Mesothelial cell of epicardium (in vitro differentiated cells): ENCODE measurements at regions not wholly inside any gene's neighbourhood (a gene's known extent, or its start where the extent isn't known, plus 50 kb on each side); places are given as distances from the start of the nearest gene placed in this dataset.

Source experiments
- DNase-seq, 2 experiments: peaks; one replicate each; pipeline ENCODE4 v3.0.0; 2021; ENCODE audit warnings: low spot score in 2 of 2; ENCODE audit not compliant: unreplicated experiment in 2 of 2
- H3K27ac Mint-ChIP-seq: 2 replicates; pipeline ENCODE4 v1.8.0; 2021; ENCODE audit warnings: mixed read lengths
- H3K27me3 Mint-ChIP-seq: 2 replicates; pipeline ENCODE4 v1.8.0; 2021; ENCODE audit warnings: low read depth, mixed read lengths
- H3K36me3 Mint-ChIP-seq: 2 replicates; pipeline ENCODE4 v1.8.0; 2021; ENCODE audit warnings: mixed read lengths
- H3K4me1 Mint-ChIP-seq: 2 replicates; pipeline ENCODE4 v1.8.0; 2021; ENCODE audit warnings: mixed read lengths
- H3K4me3 Mint-ChIP-seq: 2 replicates; pipeline ENCODE4 v1.8.0; 2021; ENCODE audit warnings: mild to moderate bottlenecking, moderate library complexity, mixed read lengths
- H3K9me3 Mint-ChIP-seq: 2 replicates; pipeline ENCODE4 v1.8.0; 2021; ENCODE audit warnings: mixed read lengths
- TF ChIP-seq, protein P1 (sequence below): fragments of 200-600 bp; sonication (generic); IDR thresholded peaks from one replicate; pipeline ENCODE4 v1.5.0; 2021; ENCODE audit warnings: antibody characterized with exemption; ENCODE audit not compliant: unreplicated experiment

DNA sequence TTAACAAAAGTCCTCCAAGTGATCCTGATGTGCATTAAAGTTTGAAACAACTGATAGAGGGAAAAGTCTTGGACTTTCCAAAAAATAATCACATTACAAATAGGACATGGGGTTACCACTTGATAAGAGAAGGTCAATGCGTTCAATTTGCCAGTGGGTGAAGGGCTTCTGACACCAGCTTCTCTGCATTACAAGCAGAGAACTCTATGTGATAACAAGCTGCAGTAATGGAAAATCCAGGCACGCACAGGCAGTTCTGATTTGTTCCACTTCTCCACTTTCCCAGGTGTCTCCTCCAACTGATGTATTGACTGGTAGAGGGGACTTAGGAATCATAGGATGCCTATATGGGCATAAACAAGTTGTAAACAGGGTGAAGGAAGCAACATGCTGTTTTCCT, 234.0 kb upstream of the MGAT5 start:
- Mint-ChIP-seq H3K27ac (no peak overlapping the region), H3K36me3 (no peaks in the 10 kb centered on the region), H3K4me1 (no peaks in the 10 kb centered on the region), H3K4me3 (no peak overlapping the region), H3K27me3 (no peaks in the 10 kb centered on the region), H3K9me3 (no peaks in the 10 kb centered on the region)
- TF ChIP-seq, protein P1, sequence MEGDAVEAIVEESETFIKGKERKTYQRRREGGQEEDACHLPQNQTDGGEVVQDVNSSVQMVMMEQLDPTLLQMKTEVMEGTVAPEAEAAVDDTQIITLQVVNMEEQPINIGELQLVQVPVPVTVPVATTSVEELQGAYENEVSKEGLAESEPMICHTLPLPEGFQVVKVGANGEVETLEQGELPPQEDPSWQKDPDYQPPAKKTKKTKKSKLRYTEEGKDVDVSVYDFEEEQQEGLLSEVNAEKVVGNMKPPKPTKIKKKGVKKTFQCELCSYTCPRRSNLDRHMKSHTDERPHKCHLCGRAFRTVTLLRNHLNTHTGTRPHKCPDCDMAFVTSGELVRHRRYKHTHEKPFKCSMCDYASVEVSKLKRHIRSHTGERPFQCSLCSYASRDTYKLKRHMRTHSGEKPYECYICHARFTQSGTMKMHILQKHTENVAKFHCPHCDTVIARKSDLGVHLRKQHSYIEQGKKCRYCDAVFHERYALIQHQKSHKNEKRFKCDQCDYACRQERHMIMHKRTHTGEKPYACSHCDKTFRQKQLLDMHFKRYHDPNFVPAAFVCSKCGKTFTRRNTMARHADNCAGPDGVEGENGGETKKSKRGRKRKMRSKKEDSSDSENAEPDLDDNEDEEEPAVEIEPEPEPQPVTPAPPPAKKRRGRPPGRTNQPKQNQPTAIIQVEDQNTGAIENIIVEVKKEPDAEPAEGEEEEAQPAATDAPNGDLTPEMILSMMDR, result no peak
- DNase-seq, result no peak

DNA sequence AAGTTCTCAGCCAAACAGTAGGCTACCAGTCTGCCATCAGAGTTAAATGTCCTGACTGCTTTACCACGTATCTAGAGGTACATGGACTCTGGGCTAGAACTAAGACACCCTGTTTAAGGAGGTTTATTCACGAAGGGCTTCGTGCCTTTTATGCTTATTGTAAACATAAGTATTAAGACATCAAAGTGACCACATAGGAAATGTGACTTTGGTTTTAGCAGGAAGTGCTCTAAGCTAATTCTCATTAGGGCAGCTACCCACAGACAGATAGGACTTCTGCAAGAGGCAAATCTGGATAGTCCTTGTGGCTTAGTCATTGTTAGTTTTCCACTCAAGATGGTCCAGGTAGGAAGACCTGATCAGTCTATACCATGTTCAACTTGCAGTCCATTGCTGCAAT, 233.3 kb upstream of the MGAT5 start:
- TF ChIP-seq, protein P1, result no peak
- no peaks in the 10 kb centered on the region for H3K27me3 Mint-ChIP-seq
- DNase-seq, result no peak
- no peak overlapping the region for H3K4me3 Mint-ChIP-seq
- no peaks in the 10 kb centered on the region for H3K4me1 Mint-ChIP-seq
- no peak overlapping the region for H3K27ac Mint-ChIP-seq
- H3K9me3 Mint-ChIP-seq, result no peaks in the 10 kb centered on the region
- no peaks in the 10 kb centered on the region for H3K36me3 Mint-ChIP-seq

DNA sequence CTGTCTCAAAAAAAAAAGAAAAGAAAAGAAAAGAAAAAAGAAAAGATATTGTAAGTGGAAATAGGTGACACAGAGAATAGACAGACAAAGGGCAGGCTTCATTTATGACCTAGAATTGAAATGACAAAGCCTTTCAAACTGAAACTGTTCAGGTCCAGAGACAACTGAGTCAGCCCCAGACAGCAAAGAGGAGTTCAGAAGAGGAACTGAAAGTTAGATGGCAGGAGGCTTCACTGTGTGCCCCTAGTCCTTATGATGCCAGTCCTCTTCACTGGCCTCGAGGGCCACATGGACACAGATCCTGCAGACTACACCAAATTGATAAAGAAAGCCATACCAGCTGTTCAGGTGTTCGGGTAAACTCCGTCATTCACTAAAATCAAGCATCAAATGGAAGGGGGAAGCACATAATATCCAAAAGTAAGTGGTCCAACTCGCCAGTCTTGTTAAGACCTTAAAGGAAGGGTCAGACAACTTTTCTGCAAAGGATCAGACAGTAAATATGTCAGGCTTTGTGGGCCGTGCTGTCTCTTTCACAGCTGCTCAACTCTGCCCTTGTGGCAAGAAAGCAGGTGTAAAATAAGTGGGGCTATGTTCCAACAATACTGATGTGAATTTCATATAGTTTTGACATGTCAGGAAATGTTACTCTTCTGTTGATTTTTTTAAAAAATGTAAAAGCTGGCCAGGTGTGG, 231.9 kb upstream of the MGAT5 start:
- no peaks in the 10 kb centered on the region for H3K4me1 Mint-ChIP-seq
- no peaks in the 10 kb centered on the region for H3K9me3 Mint-ChIP-seq
- H3K36me3 Mint-ChIP-seq, result no peaks in the 10 kb centered on the region
- H3K27me3 Mint-ChIP-seq, result no peaks in the 10 kb centered on the region
- H3K27ac Mint-ChIP-seq, result no peak overlapping the region
- TF ChIP-seq, protein P1, result no peak
- H3K4me3 Mint-ChIP-seq, result no peak overlapping the region
- DNase-seq, result no peak

DNA sequence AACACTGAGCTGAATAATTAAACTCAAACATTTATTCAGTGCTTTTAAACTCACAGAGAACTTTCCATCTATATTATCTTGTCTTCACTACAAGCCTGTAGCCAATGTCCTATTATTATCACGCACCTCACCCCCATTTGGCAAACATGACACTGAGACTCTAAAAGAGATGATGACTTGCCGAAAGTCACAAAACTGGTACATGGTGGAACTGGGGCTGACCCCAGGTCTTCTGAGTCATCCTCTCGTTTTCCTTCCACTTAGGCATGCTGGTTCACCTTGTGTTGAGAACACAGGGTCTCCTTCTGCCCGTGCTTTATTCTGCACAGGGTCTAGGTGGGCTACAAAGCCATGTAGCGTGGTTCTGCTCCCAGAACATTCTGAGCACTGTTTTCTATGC, 230.0 kb upstream of the MGAT5 start:
- H3K4me1 Mint-ChIP-seq, result peaks cover 2% of the 10 kb centered on the region
- TF ChIP-seq, protein P1, result no peak
- no peak overlapping the region for H3K27ac Mint-ChIP-seq
- no peaks in the 10 kb centered on the region for H3K9me3 Mint-ChIP-seq
- peaks cover 4% of the 10 kb centered on the region for H3K27me3 Mint-ChIP-seq
- DNase-seq, result no peak
- no peaks in the 10 kb centered on the region for H3K36me3 Mint-ChIP-seq
- H3K4me3 Mint-ChIP-seq, result no peak overlapping the region

DNA sequence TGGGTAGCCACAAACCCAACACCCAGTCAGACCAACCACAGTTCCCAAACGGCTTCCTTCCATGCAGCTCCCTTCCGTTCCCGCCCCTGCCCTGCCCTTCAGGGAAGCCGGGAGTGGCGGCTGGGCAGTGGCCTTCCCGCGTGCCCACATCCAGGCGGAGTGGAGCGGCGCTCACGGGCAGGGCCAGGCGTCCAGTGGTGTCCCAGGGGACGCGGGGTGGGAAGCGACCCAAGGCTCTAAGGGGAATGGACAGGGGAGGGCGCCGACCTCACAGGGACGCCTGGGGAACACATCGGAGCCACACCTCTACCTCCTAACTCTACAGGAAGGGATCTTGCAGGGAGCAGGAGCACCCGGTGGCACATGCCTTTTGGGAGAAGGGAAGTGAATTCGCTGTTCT, 225.9 kb upstream of the MGAT5 start:
- no peak for DNase-seq

More for the DNA sequence above, 225.9 kb upstream of the MGAT5 start:
- Mint-ChIP-seq H3K36me3 (no peaks in the 10 kb centered on the region), H3K4me1 (peaks cover 8% of the 10 kb centered on the region), H3K27me3 (peaks cover 12% of the 10 kb centered on the region), H3K27ac (no peak overlapping the region), H3K9me3 (no peaks in the 10 kb centered on the region), H3K4me3 (no peak overlapping the region)
- TF ChIP-seq, protein P1, result no peak
